ENCODE measurements at regions not wholly inside any gene's neighbourhood (a gene's known extent, or its start where the extent isn't known, plus 50 kb on each side); places are given as distances from the start of the nearest gene placed in this dataset.

GRCh38 chr11:109785198-109785597, 308.0 kb upstream of the ZC3H12C start:
- no peak overlapping the region for H3K27ac Mint-ChIP-seq
- no peak overlapping the region for H3K4me3 Mint-ChIP-seq
- no peaks in the 10 kb centered on the region for H3K36me3 Mint-ChIP-seq (ENCODE audit: low read depth)
- no peaks in the 10 kb centered on the region for H3K36me3 ChIP-seq (ENCODE audit: insufficient read depth, low read length)
- no peak overlapping the region for H3K4me3 ChIP-seq (ENCODE audit: low read length)
- H3K27me3 Mint-ChIP-seq, result no peaks in the 10 kb centered on the region
- POLR2A ChIA-PET, result no interaction called here
- H3K27me3 ChIP-seq (ENCODE audit: control insufficient read depth in 1 of 2, insufficient read depth in 2 of 2, low read length in 2 of 2), result no peaks in the 10 kb centered on the region
- H3K4me1 ChIP-seq (ENCODE audit: insufficient read depth, low read length), result no peaks in the 10 kb centered on the region
- H3K27ac ChIP-seq (ENCODE audit: low read depth in 1 of 2, low read length in 2 of 2), result no peak overlapping the region
- intact Hi-C loops (cut with DNase I, micrococcal nuclease), result no loop called here
- ATAC-seq (ENCODE audit: poor library complexity) (no peak), DNase-seq (no peak)
- CTCF ChIA-PET, result no interaction called here
- no peaks in the 10 kb centered on the region for H3K9me3 ChIP-seq (ENCODE audit: control insufficient read depth in 1 of 2, insufficient read depth in 1 of 2, low read length in 2 of 2)
- H3K9me3 Mint-ChIP-seq, result no peaks in the 10 kb centered on the region
- H3K4me1 Mint-ChIP-seq (ENCODE audit: low read depth), result no peaks in the 10 kb centered on the region
- TF ChIP-seq, protein P1, sequence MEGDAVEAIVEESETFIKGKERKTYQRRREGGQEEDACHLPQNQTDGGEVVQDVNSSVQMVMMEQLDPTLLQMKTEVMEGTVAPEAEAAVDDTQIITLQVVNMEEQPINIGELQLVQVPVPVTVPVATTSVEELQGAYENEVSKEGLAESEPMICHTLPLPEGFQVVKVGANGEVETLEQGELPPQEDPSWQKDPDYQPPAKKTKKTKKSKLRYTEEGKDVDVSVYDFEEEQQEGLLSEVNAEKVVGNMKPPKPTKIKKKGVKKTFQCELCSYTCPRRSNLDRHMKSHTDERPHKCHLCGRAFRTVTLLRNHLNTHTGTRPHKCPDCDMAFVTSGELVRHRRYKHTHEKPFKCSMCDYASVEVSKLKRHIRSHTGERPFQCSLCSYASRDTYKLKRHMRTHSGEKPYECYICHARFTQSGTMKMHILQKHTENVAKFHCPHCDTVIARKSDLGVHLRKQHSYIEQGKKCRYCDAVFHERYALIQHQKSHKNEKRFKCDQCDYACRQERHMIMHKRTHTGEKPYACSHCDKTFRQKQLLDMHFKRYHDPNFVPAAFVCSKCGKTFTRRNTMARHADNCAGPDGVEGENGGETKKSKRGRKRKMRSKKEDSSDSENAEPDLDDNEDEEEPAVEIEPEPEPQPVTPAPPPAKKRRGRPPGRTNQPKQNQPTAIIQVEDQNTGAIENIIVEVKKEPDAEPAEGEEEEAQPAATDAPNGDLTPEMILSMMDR (IDR thresholded peaks at IDR 0.05), result no peak

- Mint-ChIP-seq H3K27ac (no peak overlapping the region), H3K36me3 (ENCODE audit: low read depth) (no peaks in the 10 kb centered on the region), H3K4me3 (no peak overlapping the region), H3K4me1 (ENCODE audit: low read depth) (no peaks in the 10 kb centered on the region), H3K9me3 (no peaks in the 10 kb centered on the region), H3K27me3 (no peaks in the 10 kb centered on the region)
- Histone ChIP-seq H3K36me3 (ENCODE audit: insufficient read depth, low read length) (no peaks in the 10 kb centered on the region), H3K9me3 (ENCODE audit: control insufficient read depth in 1 of 2, insufficient read depth in 1 of 2, low read length in 2 of 2) (no peaks in the 10 kb centered on the region), H3K27me3 (ENCODE audit: control insufficient read depth in 1 of 2, insufficient read depth in 2 of 2, low read length in 2 of 2) (no peaks in the 10 kb centered on the region), H3K4me3 (ENCODE audit: low read length) (no peak overlapping the region), H3K4me1 (ENCODE audit: insufficient read depth, low read length) (no peaks in the 10 kb centered on the region), H3K27ac (ENCODE audit: low read depth in 1 of 2, low read length in 2 of 2) (no peak overlapping the region)
- TF ChIP-seq, protein P1 (IDR thresholded peaks at IDR 0.05), result no peak
- DNase-seq (no peak), ATAC-seq (ENCODE audit: poor library complexity) (no peak)
- ChIA-PET CTCF (no interaction called here), POLR2A (no interaction called here)
- intact Hi-C loops (cut with DNase I, micrococcal nuclease), result no loop called here
Observed at GRCh38 chr11:109785714-109786113, 307.5 kb upstream of the ZC3H12C start.

DNA sequence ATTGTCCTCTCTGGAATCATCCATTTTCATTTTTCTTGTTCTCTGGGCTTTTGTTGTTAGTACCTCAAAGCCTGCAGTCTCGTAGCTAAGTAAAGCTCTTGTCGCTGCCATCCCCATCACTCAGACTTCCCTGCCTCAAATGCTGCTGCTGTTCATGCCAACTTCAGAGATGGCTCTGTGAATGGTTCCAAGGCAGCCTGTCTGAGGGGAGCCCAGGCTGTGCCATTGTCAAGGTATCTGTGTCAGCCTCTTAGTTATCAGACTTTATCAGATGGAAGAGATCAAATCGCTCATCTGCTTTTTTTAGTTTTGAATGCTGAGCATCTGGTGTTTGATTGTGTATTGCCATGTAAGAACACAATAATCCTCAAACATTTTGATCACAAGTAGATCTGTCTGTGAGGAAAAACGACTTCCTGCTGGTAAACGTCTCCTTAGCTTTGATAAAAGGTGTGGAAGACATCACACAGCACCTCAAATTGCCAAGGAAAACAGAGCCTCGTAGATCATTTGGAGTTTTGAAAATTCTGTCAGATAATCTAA, 304.2 kb upstream of the ZC3H12C start:
- Histone ChIP-seq H3K4me1 (ENCODE audit: insufficient read depth, low read length) (no peaks in the 10 kb centered on the region), H3K36me3 (ENCODE audit: insufficient read depth, low read length) (no peaks in the 10 kb centered on the region), H3K27ac (ENCODE audit: low read depth in 1 of 2, low read length in 2 of 2) (no peak overlapping the region), H3K4me3 (ENCODE audit: low read length) (no peak overlapping the region), H3K9me3 (ENCODE audit: control insufficient read depth in 1 of 2, insufficient read depth in 1 of 2, low read length in 2 of 2) (no peaks in the 10 kb centered on the region), H3K27me3 (ENCODE audit: control insufficient read depth in 1 of 2, insufficient read depth in 2 of 2, low read length in 2 of 2) (no peaks in the 10 kb centered on the region)
- TF ChIP-seq, protein P1 (IDR thresholded peaks at IDR 0.05), result no peak
- no peaks in the 10 kb centered on the region for H3K36me3 Mint-ChIP-seq (ENCODE audit: low read depth)
- no peak overlapping the region for H3K27ac Mint-ChIP-seq
- H3K27me3 Mint-ChIP-seq, result no peaks in the 10 kb centered on the region
- POLR2A ChIA-PET, result no interaction called here
- ATAC-seq (ENCODE audit: poor library complexity), result no peak
- CTCF ChIA-PET, result interaction anchor here (0.6 kb wide), 1 partner anchor 14 kb away, joined by 3 read pairs; no protein-coding TSS in a partner anchor
- DNase-seq, result no peak
- no peaks in the 10 kb centered on the region for H3K9me3 Mint-ChIP-seq
- intact Hi-C loops (cut with DNase I, micrococcal nuclease), result no loop called here
- H3K4me1 Mint-ChIP-seq (ENCODE audit: low read depth), result no peaks in the 10 kb centered on the region
- H3K4me3 Mint-ChIP-seq, result no peak overlapping the region
